Cortex of kidney (tissue), 1 donor: ENCODE measurements at regions not wholly inside any gene's neighbourhood (a gene's known extent, or its start where the extent isn't known, plus 50 kb on each side); places are given as distances from the start of the nearest gene placed in this dataset.
"Not testable (repeated sequence)": the region's sequence is repeated elsewhere in the genome, so short reads cannot be mapped to it uniquely, and the experiment has no call there.

ENCODE experiments used
- DNase-seq: peaks from one replicate; lab custom pipeline; 2025; lab: John Stamatoyannopoulos, UW

DNA sequence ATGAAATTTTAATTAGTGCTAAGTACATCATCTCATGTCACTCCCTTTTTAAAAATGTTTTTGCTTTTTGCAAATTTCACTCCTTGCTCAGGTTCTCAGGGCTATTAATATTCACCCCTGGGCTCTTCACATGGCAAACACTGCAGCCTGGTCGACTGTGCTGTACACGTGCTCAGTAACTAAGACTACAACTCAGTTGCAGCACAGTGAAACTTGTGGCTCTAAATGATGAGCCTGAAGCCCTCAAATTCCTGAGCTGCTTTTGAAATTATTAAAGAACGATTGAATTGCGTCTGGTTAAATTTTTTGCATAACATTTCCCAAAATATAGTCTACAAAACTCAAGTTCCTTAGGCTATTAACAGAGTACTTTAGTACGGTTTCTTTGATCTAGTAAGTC lies 159.3 kb upstream of the C2CD4B start:
- no peak for DNase-seq

GRCh38 chr15:62325597-62325996 lies 160.5 kb upstream of the C2CD4B start:
- no peak for DNase-seq

DNA sequence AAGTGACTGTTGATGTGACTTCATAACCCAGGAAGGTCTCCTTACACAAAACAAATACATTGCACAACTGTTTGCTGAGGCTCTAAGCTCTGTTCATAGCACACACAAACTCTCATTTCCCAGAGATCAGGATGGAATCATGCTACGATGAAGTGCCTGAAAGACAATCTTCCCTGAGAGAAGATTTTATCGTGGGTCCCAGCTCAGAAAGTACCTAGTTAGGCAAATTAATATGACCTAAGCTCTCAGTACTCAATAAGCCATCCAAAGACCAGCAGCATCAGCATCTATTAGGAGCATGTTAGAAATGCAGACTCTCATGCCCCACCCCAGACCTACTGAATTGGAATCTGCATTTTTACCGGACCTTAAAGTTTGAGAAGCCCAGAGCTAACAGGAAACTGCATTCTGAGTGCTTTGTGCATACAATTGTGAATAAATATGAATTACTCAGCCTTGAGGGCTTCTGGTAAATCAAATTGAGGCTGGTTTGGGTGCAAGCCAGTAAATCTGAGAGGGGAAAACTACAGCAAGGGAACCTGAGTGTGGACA lies 161.5 kb upstream of the C2CD4B start:
- no peak for DNase-seq

DNA sequence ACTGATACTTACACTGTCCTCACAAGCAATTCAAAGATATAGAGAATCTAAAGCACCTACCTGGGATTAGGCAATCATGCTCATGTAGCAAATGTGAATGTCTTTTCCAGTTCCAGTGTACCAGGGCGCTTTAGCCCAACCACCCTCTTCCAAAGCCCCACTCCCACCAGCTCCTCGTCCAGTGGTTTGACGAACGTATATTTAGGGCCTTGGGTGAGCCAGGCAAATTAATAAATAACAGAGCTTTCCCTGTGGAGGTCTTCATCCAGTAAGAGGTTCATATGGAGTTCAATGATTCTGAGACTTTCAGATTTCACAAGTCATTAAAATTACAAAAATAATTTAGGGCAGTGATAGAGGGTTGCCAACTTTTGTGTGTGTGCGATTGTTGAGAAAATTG lies 162.3 kb upstream of the C2CD4B start:
- DNase-seq, result no peak

DNA sequence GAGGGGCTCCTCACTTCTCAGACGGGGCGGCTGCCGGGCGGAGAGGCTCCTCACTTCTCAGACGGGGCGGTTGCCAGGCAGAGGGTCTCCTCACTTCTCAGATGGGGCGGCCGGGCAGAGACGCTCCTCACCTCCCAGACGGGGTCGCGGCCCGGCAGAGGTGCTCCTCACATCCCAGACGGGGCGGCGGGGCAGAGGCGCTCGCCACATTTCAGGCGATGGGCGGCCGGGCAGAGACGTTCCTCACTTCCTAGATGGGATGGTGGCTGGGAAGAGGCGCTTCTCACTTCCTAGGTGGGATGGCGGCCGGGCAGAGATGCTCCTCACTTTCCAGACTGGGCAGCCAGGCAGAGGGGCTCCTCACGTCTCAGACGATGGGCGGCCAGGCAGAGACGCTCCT lies 167.4 kb upstream of the C2CD4B start:
- DNase-seq, result not testable (repeated sequence)

- DNase-seq, result no peak
These were observed 169.5 kb upstream of the C2CD4B start for GRCh38 chr15:62334536-62334935.

GRCh38 chr15:62337934-62338333 lies 172.8 kb upstream of the C2CD4B start:
- no peak for DNase-seq

- no peak for DNase-seq
These were observed 173.4 kb upstream of the C2CD4B start for GRCh38 chr15:62338497-62338896.

- DNase-seq, result no peak
These were observed 177.9 kb upstream of the C2CD4B start for GRCh38 chr15:62342959-62343358.

- DNase-seq, result no peak
These were observed 178.3 kb upstream of the C2CD4B start for GRCh38 chr15:62343397-62343796.

GRCh38 chr15:62344806-62345539 lies 179.9 kb upstream of the C2CD4B start:
- no peak for DNase-seq

DNA sequence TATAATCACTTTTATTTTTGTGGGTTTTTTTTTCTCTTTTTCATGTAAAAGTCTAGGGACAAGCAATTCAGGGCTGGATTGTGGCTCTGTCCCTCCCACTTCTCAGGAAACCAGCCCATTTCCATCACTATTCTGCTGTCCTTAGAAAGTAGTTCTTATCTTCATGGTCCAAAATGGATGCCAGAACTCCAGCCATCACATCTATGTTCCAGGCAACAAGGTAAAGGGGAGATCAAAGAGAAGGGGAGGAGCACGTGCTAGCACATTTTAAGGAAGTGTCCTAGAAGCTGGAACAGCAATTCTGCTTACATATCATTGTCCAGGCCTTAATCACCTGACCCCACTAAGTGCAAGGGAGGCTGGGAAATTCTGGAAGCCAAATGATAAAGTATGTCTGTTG lies 181.1 kb upstream of the C2CD4B start:
- no peak for DNase-seq

GRCh38 chr15:62348118-62348517 lies 183.0 kb upstream of the C2CD4B start:
- DNase-seq, result no peak

DNA sequence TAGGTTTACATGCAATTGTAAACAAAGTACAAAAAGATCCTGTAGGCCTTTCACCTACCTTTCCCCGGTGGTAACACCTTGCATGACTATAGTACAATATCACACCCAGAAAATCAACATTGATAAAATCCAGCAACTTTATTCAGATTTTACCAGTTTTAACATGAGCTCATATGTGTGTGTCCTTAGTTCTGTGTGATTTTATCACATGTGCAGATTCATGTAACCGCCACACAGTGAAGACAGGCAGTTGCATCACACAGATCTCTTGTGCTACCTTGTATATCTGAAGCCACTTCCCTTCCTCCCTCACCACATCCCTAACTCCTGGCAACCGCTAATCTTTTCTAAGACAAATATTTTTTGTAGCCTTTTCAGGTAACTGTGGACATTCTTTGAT lies 183.5 kb upstream of the C2CD4B start:
- DNase-seq, result no peak

GRCh38 chr15:62352817-62353216 lies 187.7 kb upstream of the C2CD4B start:
- no peak for DNase-seq

DNA sequence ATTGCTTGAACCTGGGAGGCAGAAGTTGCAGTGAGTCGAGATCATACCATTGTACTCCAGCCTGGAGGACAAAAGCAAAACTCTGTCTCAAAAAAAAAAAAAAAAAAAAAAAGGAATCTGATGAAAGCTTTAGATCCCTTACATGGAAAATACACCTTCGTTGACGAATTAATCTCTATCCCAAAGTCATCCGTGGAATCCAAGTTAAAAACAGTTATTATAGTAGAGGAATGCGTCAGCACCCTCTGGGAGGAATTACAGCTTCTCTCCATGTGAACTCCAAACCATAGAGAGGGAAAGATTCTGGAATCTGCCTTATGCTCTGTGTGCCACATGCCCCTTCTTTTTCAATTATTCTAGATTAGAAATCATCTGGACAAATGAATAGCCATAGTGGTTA lies 192.3 kb upstream of the C2CD4B start:
- no peak for DNase-seq

- DNase-seq, result no peak
These were observed 194.3 kb upstream of the C2CD4B start for GRCh38 chr15:62359416-62359815.

- DNase-seq, result no peak
These were observed 195.4 kb upstream of the C2CD4B start for GRCh38 chr15:62360332-62361097.

DNA sequence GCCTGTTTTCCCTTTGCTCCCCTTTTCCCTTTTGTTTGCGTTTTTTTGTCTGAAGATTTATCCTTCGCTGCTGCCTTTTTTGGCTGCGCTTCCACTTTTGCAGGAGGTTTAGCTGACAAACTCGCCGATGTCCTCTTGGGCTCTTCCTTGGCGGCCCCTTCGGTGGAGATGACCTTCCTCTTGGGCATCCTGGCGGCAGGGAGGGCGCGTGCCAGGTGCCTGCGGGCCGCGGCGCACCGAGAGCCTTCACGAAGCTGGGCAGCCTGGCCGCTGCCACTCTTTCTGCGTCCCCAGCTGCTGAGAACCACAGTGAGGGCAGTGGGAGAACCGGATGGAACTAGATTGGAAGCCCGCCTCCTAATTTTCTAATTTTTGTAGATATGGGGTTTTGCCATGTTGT lies 197.1 kb upstream of the C2CD4B start:
- no peak for DNase-seq

DNA sequence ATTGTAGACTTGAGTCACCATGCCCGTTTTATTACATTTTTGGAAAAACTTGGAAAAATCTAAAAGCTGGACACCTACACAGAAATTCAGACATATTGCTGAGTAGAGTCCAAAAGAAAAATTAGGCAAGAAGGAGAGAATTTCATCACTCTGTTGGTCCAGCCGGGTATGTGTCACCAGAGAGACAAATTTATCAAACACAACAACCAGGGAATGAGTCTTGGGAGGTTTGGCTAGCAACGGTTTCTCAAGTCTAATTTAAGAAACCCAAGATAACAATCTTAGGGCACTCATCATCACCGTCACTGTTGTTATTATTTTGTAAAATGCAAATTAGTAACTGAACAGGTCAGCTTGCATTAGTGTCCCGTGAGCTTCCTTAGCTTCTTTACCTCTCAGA lies 197.5 kb upstream of the C2CD4B start:
- DNase-seq, result no peak

- DNase-seq, result no peak
These were observed 198.8 kb upstream of the C2CD4B start for GRCh38 chr15:62363913-62364312.

DNA sequence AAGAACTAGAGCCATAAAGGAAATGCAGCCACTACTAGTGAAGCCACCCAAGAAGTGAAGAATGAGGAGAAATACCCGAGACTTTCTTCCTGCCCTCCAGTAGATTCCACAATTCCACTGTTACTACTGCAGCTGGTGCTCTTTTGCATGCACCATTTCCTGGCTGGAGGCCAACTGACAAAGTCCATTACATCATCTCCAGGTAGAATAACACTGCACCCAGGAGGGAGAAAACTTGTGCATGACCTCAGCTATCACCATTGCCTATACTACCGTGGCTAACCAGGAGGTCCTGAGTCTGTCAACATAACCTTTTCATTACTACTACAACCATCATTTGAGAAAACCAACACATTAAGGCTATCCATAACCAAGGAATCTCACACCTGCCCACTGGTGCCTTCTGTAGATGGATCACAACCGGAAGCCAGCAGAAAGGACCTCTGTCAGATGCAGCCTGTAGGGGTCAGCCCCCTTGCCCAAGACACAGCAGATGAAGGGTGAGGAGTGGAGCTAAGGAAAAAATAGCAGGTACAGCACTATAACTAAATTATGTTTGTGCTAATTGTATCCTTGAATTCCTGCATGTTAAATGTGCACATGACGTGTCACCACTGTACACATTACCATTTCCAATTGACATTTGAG lies 200.8 kb upstream of the C2CD4B start:
- DNase-seq, result no peak

DNA sequence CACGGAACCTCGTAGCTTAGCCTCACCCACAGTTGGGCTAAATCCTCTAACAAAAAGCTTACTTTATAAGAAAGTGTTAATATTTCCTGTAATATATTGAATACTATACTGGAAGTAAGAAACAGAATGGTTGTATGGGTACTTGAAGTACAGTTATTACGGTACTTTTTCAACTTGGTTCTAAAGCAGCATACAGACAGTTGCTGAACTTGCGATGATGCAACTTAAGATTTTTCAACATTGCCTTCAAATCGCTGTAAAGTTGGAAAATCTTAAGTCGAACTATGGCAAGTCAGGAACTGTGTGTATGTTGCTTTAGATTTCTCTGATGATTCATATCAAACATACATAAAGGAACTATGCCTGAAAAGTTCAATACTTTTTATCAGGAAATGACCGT lies 204.4 kb upstream of the C2CD4B start:
- DNase-seq, result no peak
